Hepatocyte (in vitro differentiated cells): ENCODE measurements at regions not wholly inside any gene's neighbourhood (a gene's known extent, or its start where the extent isn't known, plus 50 kb on each side); places are given as distances from the start of the nearest gene placed in this dataset.

ENCODE experiments used
- DNase-seq: peaks from one replicate; pipeline ENCODE4 v3.0.0-alpha.2; 2016; ENCODE audit warnings: low spot score
- H2AFZ ChIP-seq: fragments of 200-600 bp; sonication (generic); 2 replicates; pipeline ENCODE4 v1.6.0; 2016; ENCODE audit warnings: antibody characterized with exemption, mild to moderate bottlenecking
- H3K27ac ChIP-seq: fragments of 200-600 bp; sonication (generic); 2 replicates; pipeline ENCODE4 v1.5.1; 2016; ENCODE audit warnings: mild to moderate bottlenecking
- H3K27me3 ChIP-seq: fragments of 200-600 bp; sonication (generic); 2 replicates; pipeline ENCODE4 v1.6.1; 2016
- H3K36me3 ChIP-seq: fragments of 200-600 bp; sonication (generic); replicated peaks from 2 replicates; pipeline ENCODE4 v1.5.1; 2016; ENCODE audit warnings: low read depth; ENCODE audit not compliant: insufficient read depth
- H3K4me1 ChIP-seq: fragments of 200-600 bp; sonication (generic); 2 replicates; pipeline ENCODE4 v1.5.1; 2016; ENCODE audit warnings: mild to moderate bottlenecking, moderate library complexity; ENCODE audit not compliant: insufficient read depth
- H3K4me2 ChIP-seq: fragments of 200-600 bp; sonication (generic); 2 replicates; pipeline ENCODE4 v1.6.0; 2016
- H3K4me3 ChIP-seq: fragments of 200-600 bp; sonication (generic); 2 replicates; pipeline ENCODE4 v1.5.1; 2016; ENCODE audit warnings: mild to moderate bottlenecking
- H3K79me2 ChIP-seq: fragments of 200-600 bp; sonication (generic); 2 replicates; pipeline ENCODE4 v1.6.0; 2017; ENCODE audit warnings: mild to moderate bottlenecking
- H3K9me2 ChIP-seq: fragments of 200-600 bp; sonication (generic); replicated peaks from 2 replicates; pipeline ENCODE4 v1.6.0; 2017; ENCODE audit warnings: mild to moderate bottlenecking; ENCODE audit not compliant: insufficient read depth
- H3K9me3 ChIP-seq: fragments of 200-600 bp; sonication (generic); 2 replicates; pipeline ENCODE4 v1.5.1; 2016; ENCODE audit warnings: low read depth, mild to moderate bottlenecking
- H4K20me1 ChIP-seq: fragments of 200-600 bp; sonication (generic); 2 replicates; pipeline ENCODE4 v1.6.0; 2016; ENCODE audit warnings: mild to moderate bottlenecking; ENCODE audit not compliant: insufficient read depth, poor library complexity, severe bottlenecking
- EZH2 ChIP-seq: fragments of 200-600 bp; sonication (generic); IDR thresholded peaks from 2 replicates; pipeline ENCODE4 v1.6.1; 2016; ENCODE audit warnings: antibody characterized with exemption, mild to moderate bottlenecking, borderline replicate concordance
- EZH2phosphoT487 ChIP-seq: fragments of 200-600 bp; sonication (generic); IDR thresholded peaks from one replicate; pipeline ENCODE4 v1.6.1; 2018; ENCODE audit warnings: antibody characterized with exemption, mild to moderate bottlenecking, low read depth, moderate library complexity; ENCODE audit not compliant: unreplicated experiment, severe bottlenecking
- WGBS: methylation state at CpG from one replicate; pipeline ENCODE4 v1.1.6; 2016; ENCODE audit warnings: low lambda C conversion rate; ENCODE audit errors: missing lambda C conversion rate; 5-methylcytosine and 5-hydroxymethylcytosine counted together
- TF ChIP-seq, protein P1 (sequence below): fragments of 200-600 bp; sonication (generic); IDR thresholded peaks from 2 replicates; pipeline ENCODE4 v1.5.1; 2016; ENCODE audit warnings: antibody characterized with exemption, mild to moderate bottlenecking; ENCODE audit not compliant: poor library complexity

DNA sequence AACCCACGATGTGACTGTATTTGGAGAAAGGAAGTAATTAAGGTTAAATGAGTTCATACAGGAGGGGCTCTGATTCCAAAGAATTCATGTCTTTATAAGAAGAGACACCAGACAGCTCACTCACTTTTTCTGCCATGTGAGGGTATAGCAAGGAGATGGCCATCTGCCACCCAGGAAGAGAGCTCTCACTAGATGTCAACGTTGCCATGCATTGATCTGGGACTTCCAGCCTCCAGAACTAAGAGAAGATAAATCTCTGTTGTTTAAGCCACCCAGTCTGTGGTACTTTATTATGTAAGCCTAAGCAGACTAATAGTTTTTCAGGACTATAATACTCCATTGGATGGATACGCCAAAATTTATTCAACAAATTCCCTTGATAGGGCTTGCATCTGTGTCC is 89.8 kb upstream of the RAD23B start:
- Histone ChIP-seq H2AFZ (no peak overlapping the region), H3K9me2 (no peaks in the 10 kb centered on the region), H3K79me2 (no peaks in the 10 kb centered on the region), H3K36me3 (no peaks in the 10 kb centered on the region), H3K27ac (no peak overlapping the region), H3K4me2 (no peak overlapping the region), H3K4me3 (no peak overlapping the region), H3K4me1 (no peaks in the 10 kb centered on the region), H3K27me3 (no peaks in the 10 kb centered on the region), H4K20me1 (no peaks in the 10 kb centered on the region), H3K9me3 (no peaks in the 10 kb centered on the region)
- TF ChIP-seq, protein P1, sequence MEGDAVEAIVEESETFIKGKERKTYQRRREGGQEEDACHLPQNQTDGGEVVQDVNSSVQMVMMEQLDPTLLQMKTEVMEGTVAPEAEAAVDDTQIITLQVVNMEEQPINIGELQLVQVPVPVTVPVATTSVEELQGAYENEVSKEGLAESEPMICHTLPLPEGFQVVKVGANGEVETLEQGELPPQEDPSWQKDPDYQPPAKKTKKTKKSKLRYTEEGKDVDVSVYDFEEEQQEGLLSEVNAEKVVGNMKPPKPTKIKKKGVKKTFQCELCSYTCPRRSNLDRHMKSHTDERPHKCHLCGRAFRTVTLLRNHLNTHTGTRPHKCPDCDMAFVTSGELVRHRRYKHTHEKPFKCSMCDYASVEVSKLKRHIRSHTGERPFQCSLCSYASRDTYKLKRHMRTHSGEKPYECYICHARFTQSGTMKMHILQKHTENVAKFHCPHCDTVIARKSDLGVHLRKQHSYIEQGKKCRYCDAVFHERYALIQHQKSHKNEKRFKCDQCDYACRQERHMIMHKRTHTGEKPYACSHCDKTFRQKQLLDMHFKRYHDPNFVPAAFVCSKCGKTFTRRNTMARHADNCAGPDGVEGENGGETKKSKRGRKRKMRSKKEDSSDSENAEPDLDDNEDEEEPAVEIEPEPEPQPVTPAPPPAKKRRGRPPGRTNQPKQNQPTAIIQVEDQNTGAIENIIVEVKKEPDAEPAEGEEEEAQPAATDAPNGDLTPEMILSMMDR, result no peak
- no peak for TF ChIP-seq EZH2phosphoT487
- no peak for TF ChIP-seq EZH2
- WGBS, result 79% methylated on average over 3 of the region's 3 CpGs
- no peak for DNase-seq

DNA sequence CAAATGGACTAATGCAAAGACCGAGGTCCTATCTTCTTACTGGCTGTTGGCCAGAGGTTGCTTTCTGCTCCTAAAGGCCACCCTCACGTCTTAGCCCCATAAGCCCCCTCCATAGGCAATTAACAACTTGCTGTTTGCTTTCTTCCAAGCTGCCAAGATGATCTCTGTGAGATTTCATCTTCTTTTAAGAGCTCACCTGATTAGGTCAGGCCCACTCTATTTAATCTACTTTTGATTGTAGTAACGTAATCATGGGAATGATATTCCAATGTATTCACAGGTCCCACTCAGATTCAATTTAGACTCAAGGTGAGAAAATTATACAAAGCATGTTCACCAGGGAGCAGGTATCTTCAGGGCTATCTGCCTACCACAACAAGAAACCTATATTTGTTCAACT is 84.4 kb upstream of the RAD23B start:
- H3K4me2 ChIP-seq, result no peak overlapping the region
- H3K9me3 ChIP-seq, result no peaks in the 10 kb centered on the region
- H3K4me1 ChIP-seq, result no peaks in the 10 kb centered on the region
- H4K20me1 ChIP-seq, result no peaks in the 10 kb centered on the region
- H3K36me3 ChIP-seq, result no peaks in the 10 kb centered on the region
- TF ChIP-seq EZH2 (no peak), EZH2phosphoT487 (no peak)
- TF ChIP-seq, protein P1, result no peak
- no peak overlapping the region for H3K27ac ChIP-seq
- no peaks in the 10 kb centered on the region for H3K79me2 ChIP-seq
- no peaks in the 10 kb centered on the region for H3K9me2 ChIP-seq
- no peak overlapping the region for H2AFZ ChIP-seq
- no peak overlapping the region for H3K4me3 ChIP-seq
- WGBS, result 87% methylated on average over 3 of the region's 3 CpGs
- H3K27me3 ChIP-seq, result no peaks in the 10 kb centered on the region
- no peak for DNase-seq

- Histone ChIP-seq H3K27me3 (no peaks in the 10 kb centered on the region), H3K36me3 (no peaks in the 10 kb centered on the region), H3K4me2 (no peak overlapping the region)
Observed at GRCh38 chr9:107208121-107208520, 75.0 kb upstream of the RAD23B start.

More at GRCh38 chr9:107208121-107208520, 75.0 kb upstream of the RAD23B start:
- Histone ChIP-seq H2AFZ (no peak overlapping the region), H3K9me3 (no peaks in the 10 kb centered on the region), H3K79me2 (no peaks in the 10 kb centered on the region), H3K27ac (no peak overlapping the region), H3K4me3 (no peak overlapping the region), H4K20me1 (no peaks in the 10 kb centered on the region), H3K9me2 (no peaks in the 10 kb centered on the region), H3K4me1 (no peaks in the 10 kb centered on the region)
- no peak for DNase-seq
- no peak for TF ChIP-seq EZH2
- TF ChIP-seq, protein P1, result no peak
- TF ChIP-seq EZH2phosphoT487, result no peak
- 94% methylated on average over 3 of the region's 3 CpGs for WGBS
